ENCODE measurements at regions not wholly inside any gene's neighbourhood (a gene's known extent, or its start where the extent isn't known, plus 50 kb on each side); places are given as distances from the start of the nearest gene placed in this dataset.

DNA sequence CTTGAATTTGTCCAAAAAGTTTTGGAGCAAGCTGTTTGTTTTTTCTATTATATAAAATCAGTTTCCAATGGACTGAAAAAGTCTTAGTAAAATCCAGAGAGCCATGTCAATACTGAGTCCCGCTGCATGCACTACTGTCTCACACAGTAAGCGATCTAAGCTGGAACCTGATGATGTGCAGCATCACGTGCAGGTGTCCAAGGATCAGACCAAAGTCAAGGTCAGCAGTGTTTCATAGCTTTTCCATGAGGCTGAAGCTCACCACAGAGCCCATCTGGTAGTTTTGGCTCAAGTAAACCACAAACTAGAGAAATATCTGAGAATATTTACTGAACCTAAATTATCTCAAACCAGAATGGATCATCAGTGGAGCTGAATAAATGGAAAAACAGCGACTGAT is 784.0 kb upstream of the SEMA6D start:
- Histone ChIP-seq H3K36me3 (no peaks in the 10 kb centered on the region), H3K27ac (no peak overlapping the region), H3K9me3 (no peaks in the 10 kb centered on the region), H3K4me1 (ENCODE audit: control insufficient read depth in 1 of 2, insufficient read depth in 1 of 2, low read depth in 1 of 2, low read length in 1 of 2) (no peaks in the 10 kb centered on the region), H3K27me3 (no peaks in the 10 kb centered on the region), H3K4me3 (ENCODE audit: low read depth in 1 of 2, low read length in 1 of 2) (no peak overlapping the region)
- TF ChIP-seq, protein P1, sequence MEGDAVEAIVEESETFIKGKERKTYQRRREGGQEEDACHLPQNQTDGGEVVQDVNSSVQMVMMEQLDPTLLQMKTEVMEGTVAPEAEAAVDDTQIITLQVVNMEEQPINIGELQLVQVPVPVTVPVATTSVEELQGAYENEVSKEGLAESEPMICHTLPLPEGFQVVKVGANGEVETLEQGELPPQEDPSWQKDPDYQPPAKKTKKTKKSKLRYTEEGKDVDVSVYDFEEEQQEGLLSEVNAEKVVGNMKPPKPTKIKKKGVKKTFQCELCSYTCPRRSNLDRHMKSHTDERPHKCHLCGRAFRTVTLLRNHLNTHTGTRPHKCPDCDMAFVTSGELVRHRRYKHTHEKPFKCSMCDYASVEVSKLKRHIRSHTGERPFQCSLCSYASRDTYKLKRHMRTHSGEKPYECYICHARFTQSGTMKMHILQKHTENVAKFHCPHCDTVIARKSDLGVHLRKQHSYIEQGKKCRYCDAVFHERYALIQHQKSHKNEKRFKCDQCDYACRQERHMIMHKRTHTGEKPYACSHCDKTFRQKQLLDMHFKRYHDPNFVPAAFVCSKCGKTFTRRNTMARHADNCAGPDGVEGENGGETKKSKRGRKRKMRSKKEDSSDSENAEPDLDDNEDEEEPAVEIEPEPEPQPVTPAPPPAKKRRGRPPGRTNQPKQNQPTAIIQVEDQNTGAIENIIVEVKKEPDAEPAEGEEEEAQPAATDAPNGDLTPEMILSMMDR (IDR thresholded peaks at IDR 0.05), result no peak

DNA sequence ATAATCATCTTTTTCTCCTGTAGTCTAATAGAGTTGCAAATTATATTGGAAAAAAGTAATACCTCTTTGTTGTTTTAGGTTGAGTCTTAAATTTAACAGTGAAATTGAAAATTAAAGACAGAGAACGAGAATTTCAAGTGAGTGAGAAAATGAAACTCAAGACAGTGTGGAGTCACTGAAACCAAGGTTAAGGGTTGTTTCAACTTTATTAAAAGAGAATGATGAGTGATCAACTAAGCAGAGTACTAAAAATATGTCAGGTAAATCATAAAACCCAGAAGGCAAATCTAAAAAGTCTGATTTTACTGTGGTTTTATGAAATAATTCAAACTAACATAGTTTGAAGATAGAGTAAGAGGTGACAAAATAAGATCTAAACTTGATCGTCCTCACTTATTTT is 782.5 kb upstream of the SEMA6D start:
- Histone ChIP-seq H3K36me3 (no peaks in the 10 kb centered on the region), H3K27ac (no peak overlapping the region), H3K4me1 (ENCODE audit: control insufficient read depth in 1 of 2, insufficient read depth in 1 of 2, low read depth in 1 of 2, low read length in 1 of 2) (no peaks in the 10 kb centered on the region), H3K9me3 (no peaks in the 10 kb centered on the region), H3K27me3 (no peaks in the 10 kb centered on the region), H3K4me3 (ENCODE audit: low read depth in 1 of 2, low read length in 1 of 2) (no peak overlapping the region)
- TF ChIP-seq, protein P1 (IDR thresholded peaks at IDR 0.05), result no peak

DNA sequence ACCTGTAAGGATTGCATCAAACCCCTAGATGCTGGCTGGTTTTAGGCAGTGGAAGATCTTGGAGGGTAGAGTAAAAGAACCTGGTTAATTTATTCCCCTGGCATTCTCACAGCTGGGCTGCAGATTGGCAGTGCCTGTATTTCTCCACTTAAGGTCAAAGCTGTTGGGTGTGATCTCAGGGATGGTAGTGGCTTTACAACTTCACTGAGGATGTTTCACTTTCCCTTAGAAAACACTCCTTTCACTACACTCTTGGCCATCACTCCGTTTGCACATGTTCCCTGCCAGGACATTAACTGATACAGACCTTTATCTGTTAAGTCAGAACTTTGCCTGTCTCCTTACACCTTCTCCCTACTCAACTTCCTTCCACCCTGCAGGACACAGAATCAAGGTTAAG is 779.1 kb upstream of the SEMA6D start:
- no peaks in the 10 kb centered on the region for H3K9me3 ChIP-seq

DNA sequence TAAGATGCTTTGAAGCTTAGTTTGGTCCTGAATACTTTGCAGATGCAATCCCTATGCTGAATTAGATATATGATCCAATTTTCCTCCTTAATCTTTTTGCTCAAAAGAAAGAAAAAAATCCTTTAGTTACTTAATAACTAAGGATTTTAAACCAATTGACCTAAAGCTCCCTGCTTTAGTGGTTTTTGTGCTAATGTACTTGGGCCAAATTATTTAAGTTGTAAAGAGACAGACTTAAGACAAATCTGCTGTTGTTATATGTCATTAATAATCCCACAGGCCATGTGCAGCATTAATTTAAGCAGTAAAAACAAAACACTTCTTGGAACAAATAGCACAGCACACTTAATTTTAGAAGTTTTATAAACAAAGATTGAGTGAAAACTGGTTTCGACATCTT is 776.1 kb upstream of the SEMA6D start:
- Histone ChIP-seq H3K9me3 (no peaks in the 10 kb centered on the region), H3K27me3 (no peaks in the 10 kb centered on the region), H3K4me3 (ENCODE audit: low read depth in 1 of 2, low read length in 1 of 2) (no peak overlapping the region), H3K4me1 (ENCODE audit: control insufficient read depth in 1 of 2, insufficient read depth in 1 of 2, low read depth in 1 of 2, low read length in 1 of 2) (no peaks in the 10 kb centered on the region), H3K36me3 (no peaks in the 10 kb centered on the region), H3K27ac (no peak overlapping the region)
- TF ChIP-seq, protein P1 (IDR thresholded peaks at IDR 0.05), result no peak

More for the DNA sequence above, 779.1 kb upstream of the SEMA6D start:
- TF ChIP-seq, protein P1 (IDR thresholded peaks at IDR 0.05), result no peak
- H3K4me3 ChIP-seq (ENCODE audit: low read depth in 1 of 2, low read length in 1 of 2), result no peak overlapping the region
- no peaks in the 10 kb centered on the region for H3K36me3 ChIP-seq
- no peaks in the 10 kb centered on the region for H3K27me3 ChIP-seq
- H3K4me1 ChIP-seq (ENCODE audit: control insufficient read depth in 1 of 2, insufficient read depth in 1 of 2, low read depth in 1 of 2, low read length in 1 of 2), result no peaks in the 10 kb centered on the region
- no peak overlapping the region for H3K27ac ChIP-seq

DNA sequence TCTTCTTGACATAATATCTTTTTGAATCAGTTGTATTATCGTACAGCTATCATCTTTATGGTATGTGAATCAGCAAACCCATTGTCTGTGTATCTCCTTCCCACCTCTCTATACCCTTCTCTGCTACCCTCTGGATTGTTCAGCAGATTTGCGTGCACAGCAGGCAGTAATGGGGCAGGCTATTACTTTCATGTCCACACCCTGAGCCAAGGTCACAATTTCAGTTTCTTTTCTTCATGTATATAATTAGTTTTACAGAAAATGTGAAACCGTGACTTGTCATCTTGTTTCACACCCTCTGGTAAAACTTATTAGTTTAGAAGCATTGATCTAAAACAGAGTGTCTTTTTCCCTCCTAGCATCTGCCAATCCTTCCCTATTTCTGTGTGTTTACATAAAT is 770.4 kb upstream of the SEMA6D start:
- no peaks in the 10 kb centered on the region for H3K27me3 ChIP-seq
- H3K27ac ChIP-seq, result no peak overlapping the region
- no peaks in the 10 kb centered on the region for H3K36me3 ChIP-seq
- no peak overlapping the region for H3K4me3 ChIP-seq (ENCODE audit: low read depth in 1 of 2, low read length in 1 of 2)
- H3K9me3 ChIP-seq, result no peaks in the 10 kb centered on the region
- H3K4me1 ChIP-seq (ENCODE audit: control insufficient read depth in 1 of 2, insufficient read depth in 1 of 2, low read depth in 1 of 2, low read length in 1 of 2), result no peaks in the 10 kb centered on the region
- TF ChIP-seq, protein P1 (IDR thresholded peaks at IDR 0.05), result no peak

DNA sequence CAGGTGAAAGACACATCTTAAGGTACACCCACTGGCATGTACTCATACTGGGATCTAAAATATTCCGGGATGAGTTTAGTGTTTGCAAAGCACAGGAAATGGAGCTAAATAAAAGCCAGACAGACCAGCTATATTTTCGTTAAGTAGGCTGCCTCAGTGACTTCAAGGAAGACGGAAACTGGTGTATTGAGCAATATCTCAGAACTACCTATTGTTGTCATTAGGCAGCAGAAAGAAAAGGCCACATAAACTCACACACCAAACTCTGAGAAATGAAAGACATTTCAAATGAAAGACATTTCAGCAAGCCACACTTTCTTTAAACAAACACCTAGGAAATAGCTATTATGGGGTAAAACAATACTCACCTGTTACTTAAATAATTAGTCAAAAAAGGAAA is 761.7 kb upstream of the SEMA6D start:
- Histone ChIP-seq H3K4me3 (ENCODE audit: low read depth in 1 of 2, low read length in 1 of 2) (no peak overlapping the region), H3K27me3 (no peaks in the 10 kb centered on the region), H3K36me3 (no peaks in the 10 kb centered on the region), H3K27ac (no peak overlapping the region), H3K4me1 (ENCODE audit: control insufficient read depth in 1 of 2, insufficient read depth in 1 of 2, low read depth in 1 of 2, low read length in 1 of 2) (no peaks in the 10 kb centered on the region), H3K9me3 (no peaks in the 10 kb centered on the region)
- TF ChIP-seq, protein P1 (IDR thresholded peaks at IDR 0.05), result no peak

All from neutrophil (primary cell).